HepG2 (cell line): ENCODE measurements at regions not wholly inside any gene's neighbourhood (a gene's known extent, or its start where the extent isn't known, plus 50 kb on each side); places are given as distances from the start of the nearest gene placed in this dataset.

Experiments used
- GPN1 ChIP-seq: sonication (generic); formaldehyde crosslinking; IDR thresholded peaks from 2 replicates; pipeline ENCODE4 v1.5.1; 2020; ENCODE audit warnings: missing genetic modification reagents, borderline replicate concordance
- KAT7 ChIP-seq: IDR thresholded peaks from 2 replicates; pipeline ENCODE4 v1.6.1; 2018; ENCODE audit warnings: borderline replicate concordance, missing compliant biosample characterization
- U2AF1 ChIP-seq: fragments of 200-400 bp; formaldehyde crosslinking; optimal IDR thresholded peaks from 2 replicates; pipeline ENCODE3; 2017; ENCODE audit warnings: mild to moderate bottlenecking, low read depth, low read length
- ZKSCAN8 ChIP-seq: IDR thresholded peaks from 2 replicates; pipeline ENCODE4 v1.6.1; 2016; ENCODE audit warnings: borderline replicate concordance, missing genetic modification reagents, missing compliant biosample characterization
- ZNF264 ChIP-seq: sonication (generic); formaldehyde crosslinking; IDR thresholded peaks from 2 replicates; pipeline ENCODE4 v1.4.0; 2020; ENCODE audit warnings: missing genetic modification reagents
- ZNF766 ChIP-seq: sonication (generic); formaldehyde crosslinking; IDR thresholded peaks from 2 replicates; pipeline ENCODE4 v1.5.0; 2020; ENCODE audit warnings: missing genetic modification reagents, borderline replicate concordance
- TF ChIP-seq, protein P1 (sequence below): sonication (generic); formaldehyde crosslinking; IDR thresholded peaks from 2 replicates; pipeline ENCODE4 v1.4.0; 2020; ENCODE audit warnings: missing genetic modification reagents
- TF ChIP-seq, protein P2 (sequence below): sonication (generic); formaldehyde crosslinking; conservative IDR thresholded peaks from 2 replicates; pipeline ENCODE4 v1.8.1; 2023; ENCODE audit warnings: missing genetic modification reagents

DNA sequence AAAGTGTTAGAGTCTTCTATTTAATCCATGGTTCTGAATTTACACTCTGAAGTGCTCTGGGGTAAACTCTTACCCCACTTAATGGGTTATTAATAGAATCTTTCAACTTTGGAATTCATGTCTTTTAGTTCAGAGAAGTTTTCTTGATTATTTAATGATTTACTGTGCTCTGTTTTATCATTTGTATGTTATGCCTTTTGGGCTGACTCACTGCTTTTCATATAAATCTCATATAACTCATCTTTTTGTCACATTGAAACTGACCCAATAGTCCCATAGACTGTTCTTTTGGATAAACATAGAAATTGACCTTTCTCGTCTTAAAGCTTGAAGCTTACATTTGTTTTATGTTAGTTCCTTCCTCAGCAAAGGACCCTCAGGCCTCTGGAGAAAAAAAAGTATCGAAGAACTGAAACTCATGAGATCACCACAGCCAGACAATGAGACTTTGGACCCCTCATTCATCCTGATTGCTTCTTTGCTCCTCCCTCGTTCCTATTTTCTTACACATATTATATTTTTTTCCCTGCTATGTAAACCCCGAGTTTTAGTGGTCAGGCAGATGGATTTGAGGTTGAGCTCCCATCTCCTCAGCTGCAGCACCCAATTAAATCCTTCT is 229.1 kb upstream of the CBLB start (continued):
- TF ChIP-seq, protein P1, sequence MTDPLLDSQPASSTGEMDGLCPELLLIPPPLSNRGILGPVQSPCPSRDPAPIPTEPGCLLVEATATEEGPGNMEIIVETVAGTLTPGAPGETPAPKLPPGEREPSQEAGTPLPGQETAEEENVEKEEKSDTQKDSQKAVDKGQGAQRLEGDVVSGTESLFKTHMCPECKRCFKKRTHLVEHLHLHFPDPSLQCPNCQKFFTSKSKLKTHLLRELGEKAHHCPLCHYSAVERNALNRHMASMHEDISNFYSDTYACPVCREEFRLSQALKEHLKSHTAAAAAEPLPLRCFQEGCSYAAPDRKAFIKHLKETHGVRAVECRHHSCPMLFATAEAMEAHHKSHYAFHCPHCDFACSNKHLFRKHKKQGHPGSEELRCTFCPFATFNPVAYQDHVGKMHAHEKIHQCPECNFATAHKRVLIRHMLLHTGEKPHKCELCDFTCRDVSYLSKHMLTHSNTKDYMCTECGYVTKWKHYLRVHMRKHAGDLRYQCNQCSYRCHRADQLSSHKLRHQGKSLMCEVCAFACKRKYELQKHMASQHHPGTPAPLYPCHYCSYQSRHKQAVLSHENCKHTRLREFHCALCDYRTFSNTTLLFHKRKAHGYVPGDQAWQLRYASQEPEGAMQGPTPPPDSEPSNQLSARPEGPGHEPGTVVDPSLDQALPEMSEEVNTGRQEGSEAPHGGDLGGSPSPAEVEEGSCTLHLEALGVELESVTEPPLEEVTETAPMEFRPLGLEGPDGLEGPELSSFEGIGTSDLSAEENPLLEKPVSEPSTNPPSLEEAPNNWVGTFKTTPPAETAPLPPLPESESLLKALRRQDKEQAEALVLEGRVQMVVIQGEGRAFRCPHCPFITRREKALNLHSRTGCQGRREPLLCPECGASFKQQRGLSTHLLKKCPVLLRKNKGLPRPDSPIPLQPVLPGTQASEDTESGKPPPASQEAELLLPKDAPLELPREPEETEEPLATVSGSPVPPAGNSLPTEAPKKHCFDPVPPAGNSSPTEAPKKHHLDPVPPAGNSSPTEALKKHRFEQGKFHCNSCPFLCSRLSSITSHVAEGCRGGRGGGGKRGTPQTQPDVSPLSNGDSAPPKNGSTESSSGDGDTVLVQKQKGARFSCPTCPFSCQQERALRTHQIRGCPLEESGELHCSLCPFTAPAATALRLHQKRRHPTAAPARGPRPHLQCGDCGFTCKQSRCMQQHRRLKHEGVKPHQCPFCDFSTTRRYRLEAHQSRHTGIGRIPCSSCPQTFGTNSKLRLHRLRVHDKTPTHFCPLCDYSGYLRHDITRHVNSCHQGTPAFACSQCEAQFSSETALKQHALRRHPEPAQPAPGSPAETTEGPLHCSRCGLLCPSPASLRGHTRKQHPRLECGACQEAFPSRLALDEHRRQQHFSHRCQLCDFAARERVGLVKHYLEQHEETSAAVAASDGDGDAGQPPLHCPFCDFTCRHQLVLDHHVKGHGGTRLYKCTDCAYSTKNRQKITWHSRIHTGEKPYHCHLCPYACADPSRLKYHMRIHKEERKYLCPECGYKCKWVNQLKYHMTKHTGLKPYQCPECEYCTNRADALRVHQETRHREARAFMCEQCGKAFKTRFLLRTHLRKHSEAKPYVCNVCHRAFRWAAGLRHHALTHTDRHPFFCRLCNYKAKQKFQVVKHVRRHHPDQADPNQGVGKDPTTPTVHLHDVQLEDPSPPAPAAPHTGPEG (CRISPR knock-in tag): no peak
- TF ChIP-seq KAT7 (no peak), ZKSCAN8 (CRISPR knock-in tag) (no peak), ZNF766 (CRISPR knock-in tag) (no peak), GPN1 (no peak), ZNF264 (no peak), U2AF1 (no peak)
- TF ChIP-seq, protein P2, sequence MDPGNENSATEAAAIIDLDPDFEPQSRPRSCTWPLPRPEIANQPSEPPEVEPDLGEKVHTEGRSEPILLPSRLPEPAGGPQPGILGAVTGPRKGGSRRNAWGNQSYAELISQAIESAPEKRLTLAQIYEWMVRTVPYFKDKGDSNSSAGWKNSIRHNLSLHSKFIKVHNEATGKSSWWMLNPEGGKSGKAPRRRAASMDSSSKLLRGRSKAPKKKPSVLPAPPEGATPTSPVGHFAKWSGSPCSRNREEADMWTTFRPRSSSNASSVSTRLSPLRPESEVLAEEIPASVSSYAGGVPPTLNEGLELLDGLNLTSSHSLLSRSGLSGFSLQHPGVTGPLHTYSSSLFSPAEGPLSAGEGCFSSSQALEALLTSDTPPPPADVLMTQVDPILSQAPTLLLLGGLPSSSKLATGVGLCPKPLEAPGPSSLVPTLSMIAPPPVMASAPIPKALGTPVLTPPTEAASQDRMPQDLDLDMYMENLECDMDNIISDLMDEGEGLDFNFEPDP (CRISPR knock-in tag): no peak
